ENCODE measurements at regions not wholly inside any gene's neighbourhood (a gene's known extent, or its start where the extent isn't known, plus 50 kb on each side); places are given as distances from the start of the nearest gene placed in this dataset.

GRCh38 chr6:102885165-102885564 lies 1491.7 kb downstream of the GRIK2 start:
- Histone ChIP-seq H2BK15ac (ENCODE audit: low read length) (no peak overlapping the region), H3K4me2 (ENCODE audit: insufficient read depth in 1 of 2, low read depth in 2 of 2, low read length in 2 of 2) (no peak overlapping the region), H4K20me1 (replicated peaks in 1 of 2; ENCODE audit: control insufficient read depth in 1 of 2, insufficient read depth in 2 of 2, low read length in 2 of 2) (no peaks in the 10 kb centered on the region), H2AFZ (ENCODE audit: low read length) (no peak overlapping the region), H3K36me3 (ENCODE audit: control insufficient read depth in 2 of 4, insufficient read depth in 4 of 4, low read length in 3 of 4) (no peaks in the 10 kb centered on the region), H2AK5ac (ENCODE audit: low read depth, low read length) (no peak overlapping the region), H3K18ac (ENCODE audit: extremely low read depth, low read length) (no peak overlapping the region), H3K27me3 (replicated peaks in 1 of 4; ENCODE audit: control insufficient read depth in 3 of 4, extremely low read depth in 1 of 4, insufficient read depth in 3 of 4, low read length in 3 of 4) (no peaks in the 10 kb centered on the region), H4K8ac (ENCODE audit: extremely low read depth, insufficient read depth, low read length) (no peak overlapping the region), H3K14ac (ENCODE audit: insufficient read length) (no peak overlapping the region), H3K4me3 (ENCODE audit: extremely low read depth in 1 of 4, insufficient read depth in 2 of 4, low read depth in 3 of 4, low read length in 4 of 4) (no peak overlapping the region), H3K79me1 (ENCODE audit: low read depth, low read length) (no peaks in the 10 kb centered on the region), H3K23ac (ENCODE audit: insufficient read length) (no peak overlapping the region), H4K91ac (replicated peaks; ENCODE audit: insufficient read length, low read length) (no peak overlapping the region), H2BK5ac (ENCODE audit: low read depth, low read length) (no peak overlapping the region), H3K56ac (replicated peaks; ENCODE audit: insufficient read length, low read depth, low read length) (no peak overlapping the region), H3K27ac (ENCODE audit: low read depth, low read length) (no peak overlapping the region), H3K9ac (replicated peaks in 1 of 4; ENCODE audit: extremely low read depth in 1 of 4, low read depth in 3 of 4, low read length in 3 of 4) (no peak overlapping the region), H3K79me2 (ENCODE audit: control insufficient read depth in 1 of 2, insufficient read depth in 2 of 2, low read length in 2 of 2) (no peaks in the 10 kb centered on the region), H3K4me1 (replicated peaks in 1 of 4; ENCODE audit: control insufficient read depth in 3 of 4, insufficient read depth in 4 of 4, low read length in 3 of 4) (no peaks in the 10 kb centered on the region), H4K5ac (ENCODE audit: insufficient read length, low read depth, low read length) (no peak overlapping the region), H3K9me3 (ENCODE audit: insufficient read depth in 2 of 2, low read depth in 1 of 2, low read length in 1 of 2) (no peaks in the 10 kb centered on the region), H2BK20ac (ENCODE audit: low read length) (no peak overlapping the region), H2BK120ac (replicated peaks; ENCODE audit: low read depth, low read length) (no peak overlapping the region), H2BK12ac (ENCODE audit: low read depth, low read length) (no peak overlapping the region), H3K23me2 (ENCODE audit: low read depth, low read length) (no peaks in the 10 kb centered on the region), H3K4ac (replicated peaks; ENCODE audit: insufficient read length, low read depth, low read length) (no peak overlapping the region)
- CTCF ChIA-PET (ENCODE audit: partially characterized antibody): interaction anchor here (0.6 to 1.4 kb wide), 3 partner anchors 22 to 237 kb away, joined by 3 read pairs; no protein-coding TSS in a partner anchor
- DNase-seq (ENCODE audit: low read depth in 1 of 2, low spot score in 2 of 2): no peak
- POLR2A ChIA-PET (ENCODE audit: partially characterized antibody): no interaction called here
- WGBS, 2 experiments (ENCODE audit: extremely low coverage in 1 of 2, insufficient coverage in 1 of 2, insufficient read length in 1 of 2, insufficient replicate concordance in 2 of 2, low coverage in 1 of 2, low lambda C conversion rate in 2 of 2, missing lambda C conversion rate in 1 of 2): 88% methylated on average over 2 of the region's 2 CpGs; no CpG with 5 or more reads in 1 of the 2 experiments
- no peak for FAIRE-seq
- TF ChIP-seq MAFK (IDR thresholded peaks at IDR 0.05; ENCODE audit: low read depth, low read length): no peak
- no peak for TF ChIP-seq TEAD4 (IDR thresholded peaks at IDR 0.05; ENCODE audit: low read depth, low read length)
- no peak for TF ChIP-seq USF2 (IDR thresholded peaks at IDR 0.05; ENCODE audit: low read length)
- no peak for TF ChIP-seq HDAC6 (IDR thresholded peaks at IDR 0.05; ENCODE audit: low read depth, low read length)

Measured in H1 (cell line).